AG08396 (cell line): ENCODE measurements at regions not wholly inside any gene's neighbourhood (a gene's known extent, or its start where the extent isn't known, plus 50 kb on each side); places are given as distances from the start of the nearest gene placed in this dataset.
"Not testable (repeated sequence)": the region's sequence is repeated elsewhere in the genome, so short reads cannot be mapped to it uniquely, and the experiment has no call there.

Experiments used
- DNase-seq: peaks from one replicate; pipeline ENCODE4 v3.0.0; 2012; ENCODE audit warnings: low spot score, mixed read lengths

- DNase-seq, result no peak
Measured at GRCh38 chr18:67007085-67007484, 403.2 kb upstream of the CDH19 start.

DNA sequence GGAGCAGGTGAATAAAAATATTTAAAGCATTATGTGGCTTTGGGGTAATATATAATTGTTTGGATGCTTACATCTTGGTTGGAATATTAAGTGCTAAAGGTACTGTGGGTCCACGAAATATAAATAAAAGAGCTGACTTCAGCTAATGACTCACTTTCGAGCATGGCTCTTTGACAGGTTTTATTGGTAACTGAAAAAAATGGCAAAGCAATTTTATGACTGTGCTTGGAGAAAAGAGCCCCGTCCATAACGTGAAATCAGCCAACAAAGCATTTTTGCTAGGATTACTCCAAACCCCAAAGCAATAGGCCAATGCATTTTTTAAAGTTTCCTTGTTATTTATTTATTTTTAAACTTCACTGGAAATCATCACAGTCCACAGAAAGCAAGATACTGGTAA lies 397.2 kb upstream of the CDH19 start:
- DNase-seq, result no peak

DNA sequence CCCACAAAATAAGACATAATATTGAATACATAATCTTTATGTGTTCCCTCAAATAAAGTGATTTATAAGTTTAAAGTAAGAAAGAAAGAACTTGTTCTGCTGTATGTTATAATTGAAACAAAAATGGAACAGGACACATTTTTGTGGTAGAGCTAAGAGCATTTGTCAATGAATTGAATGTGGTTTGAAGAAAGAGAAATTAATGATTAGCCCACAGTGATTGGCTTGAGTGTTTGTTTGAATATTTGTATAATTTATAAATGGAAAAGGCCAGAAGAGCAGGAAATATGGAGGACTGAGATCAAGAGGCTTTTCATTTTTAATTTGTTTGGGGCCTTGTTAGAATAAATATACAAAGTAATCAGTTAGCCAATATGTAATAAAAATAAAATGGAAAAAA lies 395.1 kb upstream of the CDH19 start:
- no peak for DNase-seq

- DNase-seq, result no peak
Measured at GRCh38 chr18:66995270-66995669, 391.4 kb upstream of the CDH19 start.

DNA sequence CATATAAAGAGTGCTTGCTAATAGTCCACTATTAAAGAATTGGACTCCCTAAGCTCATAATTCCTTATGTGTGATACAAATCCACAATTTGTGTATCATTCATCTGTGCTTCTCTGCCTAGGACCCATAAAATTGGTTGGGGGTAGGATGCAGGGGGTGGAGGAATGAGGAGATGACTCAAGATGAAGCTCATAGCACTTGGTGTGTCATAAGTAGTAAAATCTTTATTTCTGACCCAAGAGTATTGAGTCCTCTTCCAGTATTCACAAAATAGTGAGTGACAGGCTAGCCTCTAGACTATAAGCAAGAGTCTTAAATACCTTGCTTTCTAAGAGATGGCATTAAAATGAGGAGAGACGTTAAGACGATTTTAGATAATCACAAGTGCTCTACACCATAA lies 390.9 kb upstream of the CDH19 start:
- DNase-seq, result no peak

GRCh38 chr18:66993492-66993891 lies 389.6 kb upstream of the CDH19 start:
- DNase-seq, result no peak

DNA sequence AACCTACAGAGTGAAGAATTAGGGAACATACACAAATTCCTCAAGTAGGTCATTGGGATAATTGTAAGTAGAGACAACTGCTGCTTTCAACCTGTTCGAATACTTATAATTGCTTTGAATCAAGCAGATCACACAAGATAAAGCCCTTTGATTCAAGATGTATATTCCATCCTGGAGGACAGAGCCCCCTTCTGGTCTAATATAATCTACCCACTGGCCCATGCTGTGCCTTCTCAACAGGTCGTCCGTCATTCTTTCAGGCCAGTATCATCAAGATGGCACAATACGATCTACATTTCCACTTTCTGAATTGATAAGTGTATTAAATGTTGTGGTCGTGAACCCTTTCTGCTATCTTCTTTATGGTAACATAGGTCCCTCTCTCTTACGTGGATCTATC lies 387.0 kb upstream of the CDH19 start:
- no peak for DNase-seq

GRCh38 chr18:66979009-66979408 lies 375.1 kb upstream of the CDH19 start:
- DNase-seq, result no peak

GRCh38 chr18:66972681-66973080 lies 368.8 kb upstream of the CDH19 start:
- DNase-seq, result no peak

DNA sequence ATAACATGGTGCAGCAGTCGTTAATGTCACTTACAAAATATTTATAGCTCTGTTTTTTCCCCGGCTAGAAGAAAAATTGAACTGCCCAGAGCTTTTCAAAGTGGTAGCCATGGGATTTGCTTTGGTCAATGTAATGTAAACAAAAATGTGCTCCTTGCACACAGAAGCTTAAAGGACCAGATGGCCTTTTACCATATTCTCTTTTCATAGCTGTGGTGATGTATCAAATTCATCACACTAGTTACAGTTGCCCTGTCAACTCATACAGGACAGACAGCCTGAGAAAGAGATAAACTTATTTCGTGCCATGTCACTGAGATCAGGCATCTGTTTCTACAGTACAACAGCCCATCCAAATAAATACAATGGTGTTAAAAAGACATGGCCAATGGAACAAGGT lies 368.1 kb upstream of the CDH19 start:
- no peak for DNase-seq

DNA sequence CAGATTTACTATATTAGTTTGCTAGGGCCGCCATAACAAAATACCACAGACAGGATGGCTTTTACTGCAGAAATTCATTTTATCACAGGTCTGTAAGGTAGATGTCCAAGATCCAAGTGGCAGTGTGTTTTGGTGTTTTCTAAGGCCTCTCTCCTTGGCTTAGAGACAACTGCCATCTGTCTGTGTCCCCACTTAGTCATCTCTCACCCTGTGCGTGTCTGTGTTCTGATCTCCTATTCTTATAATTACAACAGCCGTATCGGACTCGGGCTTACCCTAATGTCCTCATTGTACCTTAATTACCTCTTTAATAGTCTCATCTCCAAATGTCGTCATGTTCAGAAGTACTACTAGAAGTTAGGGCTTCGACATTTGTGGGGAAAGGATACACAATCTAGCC lies 362.3 kb upstream of the CDH19 start:
- DNase-seq, result no peak

GRCh38 chr18:66958309-66958708 lies 354.4 kb upstream of the CDH19 start:
- no peak for DNase-seq

DNA sequence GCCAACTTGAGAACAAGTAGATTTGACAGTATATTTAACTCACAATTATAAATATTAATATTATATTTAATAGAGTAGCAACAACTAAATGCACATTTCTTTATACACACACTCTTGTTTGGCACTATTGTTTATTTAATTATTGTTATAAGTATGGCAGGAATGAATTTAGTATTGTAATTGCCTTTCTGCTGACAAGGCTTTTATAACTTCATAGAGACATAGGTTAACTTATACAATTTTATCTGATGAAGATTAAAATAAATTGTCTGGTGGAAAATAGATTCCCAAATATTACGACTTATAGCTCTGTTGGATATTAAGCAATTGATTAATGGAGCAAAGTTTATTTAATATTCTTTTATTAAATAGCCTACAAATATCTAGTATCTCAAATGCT lies 347.9 kb upstream of the CDH19 start:
- no peak for DNase-seq

GRCh38 chr18:66949419-66949818 lies 345.5 kb upstream of the CDH19 start:
- DNase-seq, result no peak

- DNase-seq, result no peak
Measured at GRCh38 chr18:66937546-66937945, 333.7 kb upstream of the CDH19 start.

DNA sequence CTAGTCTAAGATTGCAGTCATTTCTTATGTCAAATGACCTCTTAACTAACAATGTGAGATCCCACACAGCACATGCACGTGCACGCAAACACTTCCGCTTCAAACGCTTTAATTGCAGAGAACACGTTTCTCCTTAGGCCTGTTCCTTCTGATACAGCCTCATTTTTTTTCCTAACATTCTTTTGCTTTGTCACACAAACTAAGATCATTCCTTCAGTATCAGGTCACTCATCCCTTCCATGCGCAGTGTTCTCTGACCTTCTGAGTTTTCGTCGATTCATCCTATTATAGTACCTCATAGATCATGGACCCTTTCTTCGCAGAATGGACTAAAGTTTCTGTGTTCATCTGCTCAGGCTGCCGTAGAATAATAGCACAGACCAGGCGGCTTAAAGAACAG lies 327.1 kb upstream of the CDH19 start:
- no peak for DNase-seq

GRCh38 chr18:66916834-66917233 lies 312.9 kb upstream of the CDH19 start:
- DNase-seq, result no peak

- no peak for DNase-seq
Measured at GRCh38 chr18:66900837-66901236, 296.9 kb upstream of the CDH19 start.

DNA sequence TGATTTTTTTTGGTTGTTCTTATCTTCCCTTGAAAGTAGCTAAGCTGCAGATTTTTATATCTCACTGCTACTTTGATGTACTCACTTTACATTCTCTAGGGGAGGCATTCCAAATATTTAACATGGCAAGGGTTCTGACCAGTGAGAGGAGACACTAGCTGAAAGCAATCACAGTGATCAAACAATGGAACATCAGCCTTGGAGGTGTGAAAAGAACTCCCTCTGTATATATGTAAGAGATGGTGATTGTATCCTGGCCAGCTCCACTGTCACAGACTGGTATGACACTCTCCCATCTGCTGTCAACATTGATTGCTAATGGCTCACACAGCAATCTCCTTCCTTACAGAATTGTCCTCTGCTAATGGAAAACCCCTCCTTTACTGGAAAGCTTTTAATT lies 291.7 kb upstream of the CDH19 start:
- no peak for DNase-seq

DNA sequence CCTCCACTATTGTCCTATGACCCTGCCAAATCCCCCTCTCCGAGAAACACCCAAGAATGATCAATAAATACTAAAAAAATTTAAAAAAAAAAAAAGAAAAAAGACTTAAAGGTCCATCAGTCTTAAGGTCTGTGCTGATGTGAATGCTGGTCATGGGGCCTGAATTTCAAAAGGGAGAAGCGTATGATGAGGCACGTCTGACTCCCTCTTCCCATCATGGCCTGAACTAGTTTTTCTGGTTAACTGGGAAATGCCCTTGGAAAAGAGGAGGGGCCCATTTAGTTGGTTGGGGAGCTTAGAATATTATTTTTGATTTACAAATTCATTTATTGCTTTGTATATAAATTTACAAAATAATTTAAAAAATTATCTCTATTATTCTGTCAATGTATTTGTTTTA lies 291.0 kb upstream of the CDH19 start:
- DNase-seq, result no peak

- not testable (repeated sequence) for DNase-seq
Measured at GRCh38 chr18:66892388-66892787, 288.5 kb upstream of the CDH19 start.

DNA sequence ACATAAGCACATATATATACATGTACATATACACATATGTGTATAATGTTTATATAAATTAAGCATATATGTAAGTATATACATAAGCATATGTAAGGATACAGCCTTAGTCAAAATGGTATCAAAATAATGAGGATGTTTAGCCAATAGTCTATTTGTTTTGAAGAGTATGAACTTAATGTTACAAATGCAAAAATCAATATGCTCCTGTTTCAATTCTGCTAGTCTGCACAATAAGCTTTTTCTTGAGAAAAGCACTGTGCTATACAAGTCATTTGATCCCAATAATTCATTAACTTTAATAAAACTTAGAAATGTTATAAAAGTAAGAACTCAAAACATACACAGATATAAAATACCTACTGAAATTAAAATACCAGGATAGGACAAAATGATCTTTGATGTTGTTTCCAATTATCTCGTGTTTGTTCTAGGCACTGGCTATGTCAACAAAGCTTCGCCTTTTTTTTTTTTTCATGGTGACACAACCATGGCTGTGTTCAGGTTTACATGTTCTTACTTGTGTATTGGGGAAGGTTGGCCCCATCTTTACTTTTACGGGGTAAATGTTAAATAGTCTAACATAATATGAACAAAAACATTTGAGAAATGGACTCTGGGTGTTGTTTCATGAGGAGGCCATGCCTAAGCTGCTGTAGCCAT lies 271.1 kb upstream of the CDH19 start:
- DNase-seq, result no peak

- no peak for DNase-seq
Measured at GRCh38 chr18:66874375-66874774, 270.5 kb upstream of the CDH19 start.

DNA sequence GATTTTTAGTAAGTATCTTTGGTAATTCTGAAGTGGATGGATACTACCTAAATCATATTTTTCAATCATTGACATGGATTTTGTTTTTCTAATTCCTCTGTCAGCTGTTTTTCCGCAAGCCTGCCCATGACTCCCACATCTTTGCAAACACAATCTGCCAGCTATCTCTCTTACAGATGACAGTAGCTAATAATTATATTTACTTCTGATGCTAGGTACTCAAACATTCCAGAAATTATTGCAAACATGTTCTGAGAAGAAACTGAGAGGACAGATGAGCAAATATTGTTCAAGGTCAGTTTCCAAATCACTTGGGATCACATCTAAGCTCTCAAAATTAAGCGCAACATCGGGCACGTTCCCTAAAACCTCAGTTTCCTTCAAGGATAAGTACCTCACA lies 270.0 kb upstream of the CDH19 start:
- DNase-seq, result no peak

DNA sequence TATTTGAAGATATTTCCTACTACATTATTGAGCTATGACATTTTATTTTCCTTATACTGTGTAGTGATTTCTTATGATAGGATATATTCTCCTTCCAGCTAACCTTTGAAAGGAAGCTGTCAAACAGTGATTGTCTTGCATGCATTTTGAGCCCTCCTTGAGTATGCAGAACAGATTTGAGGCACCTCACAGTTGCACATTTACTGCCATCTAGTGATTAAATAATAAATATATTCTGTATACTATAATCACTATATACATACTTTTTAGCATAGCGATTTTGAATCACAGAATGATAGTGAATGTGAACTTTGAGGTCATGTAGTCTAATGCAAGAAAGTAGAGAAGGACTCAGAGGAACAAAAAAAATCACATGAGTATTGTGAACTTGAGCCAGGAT lies 268.4 kb upstream of the CDH19 start:
- DNase-seq, result no peak
